GM12873 (cell line): ENCODE measurements at regions not wholly inside any gene's neighbourhood (a gene's known extent, or its start where the extent isn't known, plus 50 kb on each side); places are given as distances from the start of the nearest gene placed in this dataset.

Source experiments
- TF ChIP-seq, protein P1 (sequence below): IDR thresholded peaks from 2 replicates; pipeline ENCODE4 v1.5.1; 2012; ENCODE audit warnings: low read depth, mild to moderate bottlenecking, moderate library complexity, low read length, control low read depth; ENCODE audit not compliant: insufficient read depth; ENCODE audit errors: missing control alignments

DNA sequence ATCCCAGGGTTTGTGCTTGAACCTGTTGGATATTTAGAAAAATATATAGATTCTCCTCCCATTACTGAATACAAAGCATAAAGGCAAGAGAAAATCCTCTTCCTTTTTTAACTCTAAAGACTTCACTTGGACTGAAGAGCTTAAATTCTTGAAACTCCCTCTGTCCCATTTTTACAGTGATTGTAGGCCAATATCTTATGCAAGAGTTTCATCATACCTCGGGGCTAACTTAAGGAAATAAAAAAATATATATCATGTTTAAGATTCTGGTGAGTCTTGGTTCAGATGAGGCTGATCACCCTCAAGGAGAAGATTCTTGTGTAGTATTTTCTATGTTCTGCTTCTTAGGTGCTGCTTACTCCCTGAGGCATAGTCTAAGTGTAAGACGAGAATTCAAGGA, 1449.6 kb downstream of the C4orf33 start:
- TF ChIP-seq, protein P1, sequence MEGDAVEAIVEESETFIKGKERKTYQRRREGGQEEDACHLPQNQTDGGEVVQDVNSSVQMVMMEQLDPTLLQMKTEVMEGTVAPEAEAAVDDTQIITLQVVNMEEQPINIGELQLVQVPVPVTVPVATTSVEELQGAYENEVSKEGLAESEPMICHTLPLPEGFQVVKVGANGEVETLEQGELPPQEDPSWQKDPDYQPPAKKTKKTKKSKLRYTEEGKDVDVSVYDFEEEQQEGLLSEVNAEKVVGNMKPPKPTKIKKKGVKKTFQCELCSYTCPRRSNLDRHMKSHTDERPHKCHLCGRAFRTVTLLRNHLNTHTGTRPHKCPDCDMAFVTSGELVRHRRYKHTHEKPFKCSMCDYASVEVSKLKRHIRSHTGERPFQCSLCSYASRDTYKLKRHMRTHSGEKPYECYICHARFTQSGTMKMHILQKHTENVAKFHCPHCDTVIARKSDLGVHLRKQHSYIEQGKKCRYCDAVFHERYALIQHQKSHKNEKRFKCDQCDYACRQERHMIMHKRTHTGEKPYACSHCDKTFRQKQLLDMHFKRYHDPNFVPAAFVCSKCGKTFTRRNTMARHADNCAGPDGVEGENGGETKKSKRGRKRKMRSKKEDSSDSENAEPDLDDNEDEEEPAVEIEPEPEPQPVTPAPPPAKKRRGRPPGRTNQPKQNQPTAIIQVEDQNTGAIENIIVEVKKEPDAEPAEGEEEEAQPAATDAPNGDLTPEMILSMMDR = no peak

DNA sequence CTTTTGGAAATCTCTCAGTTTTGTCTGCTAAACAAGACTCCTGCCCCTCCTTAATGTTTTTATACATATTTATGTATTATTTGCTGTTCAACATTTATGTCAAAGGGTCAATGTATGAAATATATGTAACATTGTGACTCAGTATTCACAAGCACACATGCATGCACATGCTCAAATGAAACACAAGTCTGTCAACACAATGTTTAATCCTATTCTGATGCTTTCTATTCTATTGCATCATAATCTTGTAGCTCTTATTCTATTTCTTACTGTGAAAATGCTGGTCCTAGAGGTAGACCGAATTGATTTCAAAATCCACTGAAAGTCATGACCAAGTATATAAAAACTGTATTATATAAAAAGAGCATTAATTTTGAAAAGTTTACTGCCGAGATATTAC, 1463.3 kb downstream of the C4orf33 start:
- TF ChIP-seq, protein P1 = no peak

DNA sequence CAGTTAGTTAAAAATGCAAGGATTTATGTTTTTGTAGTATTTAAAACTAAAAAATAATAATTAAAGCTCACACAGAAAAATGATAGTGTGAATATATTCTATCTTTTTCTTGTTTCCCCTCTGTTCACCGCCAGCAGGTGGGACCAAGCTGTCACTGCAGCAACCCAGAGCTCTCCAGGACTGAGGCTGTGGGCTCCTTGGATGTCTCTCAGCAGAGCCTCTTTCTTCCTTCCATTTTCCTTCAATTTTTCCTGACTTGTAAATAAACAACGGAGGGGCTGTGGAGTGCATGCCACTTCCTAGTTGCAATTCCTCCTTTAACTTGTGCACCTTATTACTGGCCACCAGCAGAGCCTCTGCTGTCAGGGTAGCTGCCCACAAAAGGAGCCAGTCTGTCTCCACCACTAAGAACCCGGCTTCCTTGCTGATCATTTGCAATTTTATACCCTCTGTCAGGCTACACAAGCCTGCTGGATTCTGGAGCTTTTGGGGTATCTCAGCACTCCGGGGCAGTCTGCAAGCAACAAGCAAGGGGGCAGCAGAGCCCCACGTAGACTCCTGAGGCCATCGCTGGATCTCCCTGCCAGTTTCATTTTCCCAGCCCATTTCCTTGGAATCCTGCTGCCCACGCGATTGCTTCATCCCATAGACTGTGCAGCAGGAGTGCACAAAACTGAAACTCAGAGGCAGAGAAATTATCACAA, 1467.4 kb downstream of the C4orf33 start:
- TF ChIP-seq, protein P1 = no peak

DNA sequence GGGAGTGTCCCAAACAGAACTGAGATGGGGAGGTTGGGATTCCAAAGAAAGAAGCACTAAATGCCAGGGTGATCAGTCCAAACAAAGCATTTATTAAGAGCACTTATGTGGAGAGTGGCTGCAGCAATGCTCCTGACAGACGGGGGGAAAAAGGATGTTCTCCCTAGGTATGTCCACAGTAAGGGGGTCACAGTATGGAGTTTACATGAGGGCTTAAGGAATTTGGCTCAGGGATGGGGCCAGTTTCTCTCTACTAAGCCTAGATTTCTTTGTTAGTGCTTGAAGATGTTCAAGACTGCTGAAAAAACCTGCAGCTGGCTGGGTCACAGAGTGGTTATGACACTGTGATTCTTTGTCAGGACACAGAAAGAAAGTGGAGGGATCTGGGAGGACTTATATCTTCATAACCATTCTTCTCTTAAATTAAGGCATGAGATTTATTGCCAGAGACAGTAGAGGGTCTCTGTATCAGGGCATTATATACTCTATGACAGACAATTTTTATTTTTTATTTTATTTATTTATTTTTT, 1468.0 kb downstream of the C4orf33 start:
- TF ChIP-seq, protein P1 = no peak

DNA sequence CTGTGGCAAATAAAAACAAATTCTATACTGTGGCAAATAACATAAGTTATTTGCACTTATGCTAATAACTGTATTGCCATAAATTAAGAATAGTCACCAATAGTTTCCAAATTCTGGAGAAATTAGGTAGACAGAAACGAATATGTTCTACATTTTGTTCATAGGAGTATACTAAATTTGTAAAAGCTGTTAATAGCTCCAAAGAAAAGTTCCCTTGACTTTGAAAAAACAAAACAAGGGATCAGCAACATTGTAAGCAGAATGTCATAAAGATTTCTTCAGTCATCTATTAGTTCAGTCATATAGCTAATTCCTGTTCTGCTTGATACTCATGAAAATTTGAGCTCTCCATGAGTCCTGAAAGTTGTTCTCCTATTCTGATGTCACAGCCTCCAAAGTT, 1472.8 kb downstream of the C4orf33 start:
- TF ChIP-seq, protein P1 = no peak

DNA sequence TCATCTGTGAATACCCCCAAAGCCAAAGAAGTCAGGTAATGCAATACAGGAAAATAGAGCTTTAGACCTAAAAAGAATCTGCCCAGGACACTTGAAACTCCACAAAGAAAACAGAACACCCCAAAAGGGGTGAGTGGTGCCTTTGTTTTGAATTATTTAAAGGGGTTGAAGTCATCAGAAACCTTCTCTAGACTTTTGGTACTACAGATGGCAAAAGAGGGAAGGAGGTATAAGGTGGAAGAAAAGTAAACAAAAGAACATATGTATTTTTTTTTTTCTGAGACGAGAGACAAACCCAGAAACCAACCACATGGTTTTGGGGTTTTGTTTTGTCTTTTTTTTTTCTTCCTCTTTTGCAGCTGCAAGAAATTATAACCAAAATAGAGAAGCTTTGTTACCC, 1477.8 kb downstream of the C4orf33 start:
- TF ChIP-seq, protein P1 = no peak

DNA sequence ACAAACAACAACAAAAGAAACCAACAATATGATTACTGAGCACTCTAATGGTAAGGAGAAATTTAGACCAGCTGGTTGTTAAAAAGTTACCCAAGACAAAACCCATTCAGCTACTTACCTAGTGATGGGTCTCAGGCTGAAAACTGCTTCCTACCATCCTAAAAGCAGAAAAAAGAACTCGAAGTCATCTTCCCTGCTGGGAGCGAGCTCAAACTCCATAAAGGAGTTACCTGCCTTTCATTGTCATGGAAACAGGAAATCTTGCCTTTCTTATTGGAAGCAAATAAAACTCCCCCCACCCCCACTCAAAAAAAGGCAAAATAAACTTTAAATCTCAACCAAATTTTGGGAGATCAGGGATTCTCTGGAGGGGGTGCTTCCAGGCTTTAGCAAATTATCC, 1478.3 kb downstream of the C4orf33 start:
- TF ChIP-seq, protein P1 = no peak
